HCT116 (cell line): ENCODE measurements at regions not wholly inside any gene's neighbourhood (a gene's known extent, or its start where the extent isn't known, plus 50 kb on each side); places are given as distances from the start of the nearest gene placed in this dataset.

Experiments
- ATAC-seq: fragments of 200-7000 bp; cut with Tn5 transposase; 2 replicates; pipeline ENCODE4 v1.9.1; 2020; ENCODE audit warnings: mild to moderate bottlenecking, moderate library complexity
- BruUV-seq: library from RNA; stranded (reverse); fragments of 400-500 nt; replicated peaks from 2 replicates; lab custom pipeline; 2021; lab: Mats Ljungman, UMichigan
- CTCF ChIA-PET: fragments of 300-600 bp; sonication (Branson Sonifier 250); formaldehyde crosslinking; loops from one replicate; lab custom pipeline; 2021; ENCODE audit warnings: antibody characterized with exemption; lab: Charles Lee
- POLR2A ChIA-PET: fragments of 300-600, 350-600 bp; sonication (Branson Sonifier 250); formaldehyde crosslinking; loops from one replicate; lab custom pipeline; 2021; ENCODE audit warnings: antibody characterized with exemption; lab: Charles Lee
- RAD21 ChIA-PET, 2 experiments: fragments of 300-600 bp; sonication (Branson Sonifier 250); formaldehyde crosslinking; loops; one replicate each; lab custom pipeline; 2023; ENCODE audit warnings: low total read pairs in 2 of 2; ENCODE audit not compliant: uncharacterized antibody in 2 of 2, unreplicated experiment in 2 of 2, low non-redundant PET in 1 of 2; lab: Charles Lee
- DNase-seq: peaks from one replicate; pipeline ENCODE4 v3.0.0-alpha.2; 2010; ENCODE audit warnings: low read depth, low spot score
- H2AFZ ChIP-seq: fragments of 200-600 bp; shearing (Covaris generic), sonication (generic); 2 replicates; pipeline ENCODE4 v1.6.1; 2017; ENCODE audit warnings: low read depth, mixed run types, mixed read lengths, antibody characterized with exemption, low read length; ENCODE audit not compliant: poor library complexity, severe bottlenecking
- H3K27ac ChIP-seq: 2 replicates; pipeline ENCODE4 v1.5.1; 2012; ENCODE audit warnings: low read depth, low read length
- H3K27me3 ChIP-seq: fragments of 200-600 bp; sonication (generic); 2 replicates; pipeline ENCODE4 v1.6.1; 2016; ENCODE audit warnings: mixed run types, low read length, mixed read lengths; ENCODE audit not compliant: insufficient read depth
- H3K36me3 ChIP-seq, 2 experiments: fragments of 200-500 bp in 1 of 2; fragments of 200-600 bp in 1 of 2; sonication (Bioruptor generic) in 1 of 2; sonication (generic) in 1 of 2; 2 replicates each; pipeline versions ENCODE4 v1.5.1 to v1.6.1; 2014 to 2016; ENCODE audit warnings: low read length in 2 of 2, inconsistent platforms in 1 of 2, mixed read lengths in 1 of 2, mixed run types in 1 of 2; ENCODE audit not compliant: insufficient read depth in 2 of 2, control insufficient read depth in 1 of 2
- H3K4me1 ChIP-seq, 2 experiments: fragments of 200-600 bp in 1 of 2; sonication (generic) in 1 of 2; 2 replicates each; pipeline versions ENCODE4 v1.5.1 to v1.6.1; 2012 to 2017; ENCODE audit warnings: low read length in 2 of 2, inconsistent platforms in 1 of 2, mild to moderate bottlenecking in 1 of 2, mixed read lengths in 1 of 2, mixed run types in 1 of 2, moderate library complexity in 1 of 2; ENCODE audit not compliant: insufficient read depth in 2 of 2, control insufficient read depth in 1 of 2
- H3K4me2 ChIP-seq: fragments of 200-600 bp; sonication (generic); 2 replicates; pipeline ENCODE4 v1.6.1; 2017; ENCODE audit warnings: mixed run types, low read length, mixed read lengths
- H3K4me3 ChIP-seq, 2 experiments: fragments of 200-600 bp in 1 of 2; sonication (generic) in 1 of 2; replicated peaks in 1 of 2; 2 replicates each; pipeline ENCODE4 v1.5.1; 2011 to 2016; ENCODE audit warnings: low read length in 2 of 2, control low read depth in 1 of 2, low read depth in 1 of 2, mild to moderate bottlenecking in 1 of 2, mixed read lengths in 1 of 2, mixed run types in 1 of 2
- H3K79me2 ChIP-seq: fragments of 200-600 bp; sonication (generic); 2 replicates; pipeline ENCODE4 v1.6.1; 2017; ENCODE audit warnings: mild to moderate bottlenecking, mixed run types, low read length, moderate library complexity, mixed read lengths; ENCODE audit not compliant: insufficient read depth
- H3K9ac ChIP-seq: fragments of 200-600 bp; sonication (generic); 2 replicates; pipeline ENCODE4 v1.6.1; 2016; ENCODE audit warnings: low read length, mixed read lengths
- H3K9me2 ChIP-seq: fragments of 200-600 bp; sonication (generic), shearing (Covaris generic); 2 replicates; pipeline ENCODE4 v1.6.1; 2017; ENCODE audit warnings: mixed run types, mild to moderate bottlenecking, moderate library complexity; ENCODE audit not compliant: insufficient read depth
- H3K9me3 ChIP-seq, 2 experiments: fragments of 200-500 bp in 1 of 2; fragments of 200-600 bp in 1 of 2; sonication (Bioruptor generic) in 1 of 2; sonication (generic) in 1 of 2; 2 replicates each; pipeline ENCODE4 v1.6.1; 2014 to 2017; ENCODE audit warnings: low read length in 2 of 2, mixed read lengths in 2 of 2, inconsistent platforms in 1 of 2, low read depth in 1 of 2, mild to moderate bottlenecking in 1 of 2, mixed run types in 1 of 2, moderate library complexity in 1 of 2; ENCODE audit not compliant: control insufficient read depth in 1 of 2, insufficient read depth in 1 of 2
- H4K20me1 ChIP-seq: fragments of 200-600 bp; sonication (generic), shearing (Covaris generic); 2 replicates; pipeline ENCODE4 v1.6.1; 2017; ENCODE audit warnings: mixed run types, mild to moderate bottlenecking, moderate library complexity; ENCODE audit not compliant: insufficient read depth
- ATF3 ChIP-seq: IDR thresholded peaks from 2 replicates; pipeline ENCODE4 v1.6.1; 2012
- CBX3 ChIP-seq: IDR thresholded peaks from 2 replicates; pipeline ENCODE4 v1.6.1; 2012; ENCODE audit warnings: low read depth
- ELF1 ChIP-seq: IDR thresholded peaks from 2 replicates; pipeline ENCODE4 v1.6.1; 2012; ENCODE audit warnings: low read depth, borderline replicate concordance
- EZH2phosphoT487 ChIP-seq: fragments of 200-600 bp; IDR thresholded peaks from 2 replicates; pipeline ENCODE4 v1.6.1; 2018; ENCODE audit warnings: antibody characterized with exemption, borderline replicate concordance
- FOSL1 ChIP-seq: IDR thresholded peaks from 2 replicates; pipeline ENCODE4 v1.6.1; 2012; ENCODE audit warnings: low read depth
- JUND ChIP-seq: IDR thresholded peaks from 2 replicates; pipeline ENCODE4 v1.6.1; 2012
- POLR2A ChIP-seq: IDR thresholded peaks from 2 replicates; pipeline ENCODE4 v1.7.0; 2011; ENCODE audit warnings: borderline replicate concordance; ENCODE audit not compliant: insufficient read depth, insufficient read length; ENCODE audit errors: extremely low read depth
- POLR2AphosphoS5 ChIP-seq: IDR thresholded peaks from 2 replicates; pipeline ENCODE4 v1.6.1; 2011; ENCODE audit warnings: mild to moderate bottlenecking, low read depth, low read length, moderate library complexity
- SIN3A ChIP-seq: IDR thresholded peaks from 2 replicates; pipeline ENCODE4 v1.6.1; 2012; ENCODE audit warnings: low read depth
- SP1 ChIP-seq: IDR thresholded peaks from 2 replicates; pipeline ENCODE4 v1.6.1; 2012; ENCODE audit warnings: low read depth
- ZFX ChIP-seq: fragments of 450-650 bp; IDR thresholded peaks from 2 replicates; pipeline ENCODE4 v1.6.1; 2017
- intact Hi-C: fragments of 100-400 bp; cut with micrococcal nuclease; formaldehyde crosslinking; loops from 2 replicates; pipeline ENCODE4 v1.10.0; 2022
- TF ChIP-seq, protein P1 (sequence below): IDR thresholded peaks from 2 replicates; pipeline ENCODE4 v1.6.1; 2011; ENCODE audit warnings: mild to moderate bottlenecking, low read length, moderate library complexity; ENCODE audit not compliant: insufficient replicate concordance; ENCODE audit errors: extremely low read depth

- Histone ChIP-seq H2AFZ (no peak overlapping the region), H3K9me3 (no peaks in the 10 kb centered on the region), H3K4me2 (no peak overlapping the region), H3K4me3 (no peak overlapping the region), H4K20me1 (no peaks in the 10 kb centered on the region), H3K79me2 (no peaks in the 10 kb centered on the region), H3K27me3 (0 out of 2 replicates have a peak, but pooled peaks cover 7% of the 10 kb centered on the region), H3K9me2 (no peaks in the 10 kb centered on the region), H3K9ac (no peak overlapping the region)
- intact Hi-C loops: no loop called here
- ChIA-PET RAD21 (no interaction called here), CTCF (no interaction called here)
- no peak for DNase-seq
- BruUV-seq: no TSS peak
- TF ChIP-seq POLR2A: no peak
- TF ChIP-seq, all 23 proteins: peak for 0
- POLR2A ChIA-PET: no interaction called here
- no peaks in the 10 kb centered on the region for H3K36me3 ChIP-seq
- H3K27ac ChIP-seq: no peak overlapping the region
- H3K4me1 ChIP-seq: 0 out of 4 replicates have a peak, but pooled peaks cover 0 to under 1% of the 10 kb centered on the region in 2 experiments
- no peak for ATAC-seq
Measured at GRCh38 chr5:174799121-174799520, 74.7 kb downstream of the MSX2 start.

GRCh38 chr5:174798551-174798951, 74.2 kb downstream of the MSX2 start:
- Histone ChIP-seq H3K36me3 (no peaks in the 10 kb centered on the region), H3K27ac (no peak overlapping the region), H3K4me3 (no peak overlapping the region), H3K9me2 (no peaks in the 10 kb centered on the region), H3K27me3 (0 out of 2 replicates have a peak, but pooled peaks cover 7% of the 10 kb centered on the region), H4K20me1 (no peaks in the 10 kb centered on the region), H3K9me3 (no peaks in the 10 kb centered on the region), H3K9ac (no peak overlapping the region), H2AFZ (no peak overlapping the region), H3K4me1 (peaks cover 0 to 4% of the 10 kb centered on the region in 2 experiments; a peak in 1 of 4 replicates), H3K79me2 (no peaks in the 10 kb centered on the region), H3K4me2 (no peak overlapping the region)
- no TSS peak for BruUV-seq
- RAD21 ChIA-PET: no interaction called here
- TF ChIP-seq ZFX (no peak), EZH2phosphoT487 (no peak), SIN3A (no peak), CBX3 (no peak), ELF1 (no peak), POLR2A (no peak), SP1 (no peak), ATF3 (no peak), POLR2AphosphoS5 (no peak), JUND (no peak), FOSL1 (no peak)
- TF ChIP-seq, protein P1, sequence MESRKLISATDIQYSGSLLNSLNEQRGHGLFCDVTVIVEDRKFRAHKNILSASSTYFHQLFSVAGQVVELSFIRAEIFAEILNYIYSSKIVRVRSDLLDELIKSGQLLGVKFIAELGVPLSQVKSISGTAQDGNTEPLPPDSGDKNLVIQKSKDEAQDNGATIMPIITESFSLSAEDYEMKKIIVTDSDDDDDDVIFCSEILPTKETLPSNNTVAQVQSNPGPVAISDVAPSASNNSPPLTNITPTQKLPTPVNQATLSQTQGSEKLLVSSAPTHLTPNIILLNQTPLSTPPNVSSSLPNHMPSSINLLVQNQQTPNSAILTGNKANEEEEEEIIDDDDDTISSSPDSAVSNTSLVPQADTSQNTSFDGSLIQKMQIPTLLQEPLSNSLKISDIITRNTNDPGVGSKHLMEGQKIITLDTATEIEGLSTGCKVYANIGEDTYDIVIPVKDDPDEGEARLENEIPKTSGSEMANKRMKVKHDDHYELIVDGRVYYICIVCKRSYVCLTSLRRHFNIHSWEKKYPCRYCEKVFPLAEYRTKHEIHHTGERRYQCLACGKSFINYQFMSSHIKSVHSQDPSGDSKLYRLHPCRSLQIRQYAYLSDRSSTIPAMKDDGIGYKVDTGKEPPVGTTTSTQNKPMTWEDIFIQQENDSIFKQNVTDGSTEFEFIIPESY: no peak
- DNase-seq (no peak), ATAC-seq (no peak)
- CTCF ChIA-PET: no interaction called here
- POLR2A ChIA-PET: no interaction called here
- intact Hi-C loops: no loop called here
